HT1080 (cell line): ENCODE measurements at regions not wholly inside any gene's neighbourhood (a gene's known extent, or its start where the extent isn't known, plus 50 kb on each side); places are given as distances from the start of the nearest gene placed in this dataset.
"Not testable (repeated sequence)": the region's sequence is repeated elsewhere in the genome, so short reads cannot be mapped to it uniquely, and the experiment has no call there.

Experiments
- DNase-seq: peaks from one replicate; pipeline ENCODE4 v3.0.0-alpha.2; 2015; ENCODE audit warnings: low read depth

- DNase-seq, result no peak
These were observed 78.3 kb upstream of the SLC16A7 start for GRCh38 chr12:59517522-59517921.

- DNase-seq, result no peak
These were observed 94.9 kb upstream of the SLC16A7 start for GRCh38 chr12:59500915-59501314.

GRCh38 chr12:59500335-59500734 lies 95.5 kb upstream of the SLC16A7 start:
- DNase-seq, result no peak

GRCh38 chr12:59499774-59500173 lies 96.1 kb upstream of the SLC16A7 start:
- DNase-seq, result no peak

GRCh38 chr12:59494617-59495016 lies 101.2 kb upstream of the SLC16A7 start:
- no peak for DNase-seq

- no peak for DNase-seq
These were observed 104.0 kb upstream of the SLC16A7 start for GRCh38 chr12:59491877-59492276.

GRCh38 chr12:59486827-59487226 lies 109.0 kb upstream of the SLC16A7 start:
- no peak for DNase-seq

GRCh38 chr12:59484575-59484974 lies 111.3 kb upstream of the SLC16A7 start:
- DNase-seq, result no peak

GRCh38 chr12:59474236-59474635 lies 121.6 kb upstream of the SLC16A7 start:
- not testable (repeated sequence) for DNase-seq

- DNase-seq, result no peak
These were observed 123.6 kb upstream of the SLC16A7 start for GRCh38 chr12:59472273-59472672.

- peak; percentile 18 for DNase-seq
These were observed 135.7 kb upstream of the SLC16A7 start for GRCh38 chr12:59459966-59460660.

GRCh38 chr12:59453475-59453874 lies 142.4 kb upstream of the SLC16A7 start:
- no peak for DNase-seq

GRCh38 chr12:59452746-59453145 lies 143.1 kb upstream of the SLC16A7 start:
- no peak for DNase-seq

- peak; percentile 68 for DNase-seq
These were observed 143.6 kb upstream of the SLC16A7 start for GRCh38 chr12:59452259-59452658.

GRCh38 chr12:59446116-59446515 lies 149.7 kb upstream of the SLC16A7 start:
- no peak for DNase-seq

GRCh38 chr12:59444932-59445331 lies 150.9 kb upstream of the SLC16A7 start:
- no peak for DNase-seq

GRCh38 chr12:59432057-59432456 lies 163.8 kb upstream of the SLC16A7 start:
- no peak for DNase-seq

GRCh38 chr12:59431266-59431665 lies 164.6 kb upstream of the SLC16A7 start:
- no peak for DNase-seq

GRCh38 chr12:59429766-59430165 lies 166.1 kb upstream of the SLC16A7 start:
- DNase-seq, result no peak

- DNase-seq, result no peak
These were observed 170.0 kb upstream of the SLC16A7 start for GRCh38 chr12:59425798-59426197.

- DNase-seq, result not testable (repeated sequence)
These were observed 171.2 kb upstream of the SLC16A7 start for GRCh38 chr12:59424666-59425065.

- no peak for DNase-seq
These were observed 181.8 kb upstream of the SLC16A7 start for GRCh38 chr12:59414051-59414450.

GRCh38 chr12:59408431-59408830 lies 187.4 kb upstream of the SLC16A7 start:
- peak; percentile 32 for DNase-seq

GRCh38 chr12:59407799-59408198 lies 188.0 kb upstream of the SLC16A7 start:
- no peak for DNase-seq
